DOHH2 (cell line): ENCODE measurements at regions not wholly inside any gene's neighbourhood (a gene's known extent, or its start where the extent isn't known, plus 50 kb on each side); places are given as distances from the start of the nearest gene placed in this dataset.

ENCODE experiments used
- H3F3A ChIP-seq: fragments of 200-600 bp; sonication (generic), shearing (Covaris generic); 2 replicates; pipeline ENCODE4 v1.6.0; 2016; ENCODE audit warnings: antibody characterized with exemption, mild to moderate bottlenecking; ENCODE audit not compliant: control insufficient read depth, insufficient read depth
- H3K27ac ChIP-seq: fragments of 200-600 bp; sonication (generic); 2 replicates; pipeline ENCODE4 v1.5.1; 2014; ENCODE audit warnings: low read depth, mild to moderate bottlenecking, low read length, moderate library complexity
- H3K27me3 ChIP-seq: fragments of 200-600 bp; sonication (generic); 2 replicates; pipeline ENCODE4 v1.6.1; 2014; ENCODE audit warnings: mild to moderate bottlenecking, low read length, mixed read lengths; ENCODE audit not compliant: control insufficient read depth
- H3K36me3 ChIP-seq: fragments of 200-600 bp; sonication (generic); 2 replicates; pipeline ENCODE4 v1.6.1; 2014; ENCODE audit warnings: mild to moderate bottlenecking, low read length, moderate library complexity, mixed read lengths; ENCODE audit not compliant: control insufficient read depth
- H3K4me1 ChIP-seq: fragments of 200-600 bp; sonication (generic); 2 replicates; pipeline ENCODE4 v1.6.1; 2014; ENCODE audit warnings: mild to moderate bottlenecking, low read length, mixed read lengths; ENCODE audit not compliant: control insufficient read depth
- H3K4me2 ChIP-seq: fragments of 200-600 bp; sonication (generic); 2 replicates; pipeline ENCODE4 v1.6.0; 2014; ENCODE audit warnings: mild to moderate bottlenecking, low read length, moderate library complexity
- H3K4me3 ChIP-seq: fragments of 200-600 bp; sonication (generic); 2 replicates; pipeline ENCODE4 v1.5.1; 2014; ENCODE audit warnings: mild to moderate bottlenecking, low read length, mixed read lengths
- H3K79me2 ChIP-seq: fragments of 200-600 bp; sonication (generic); 2 replicates; pipeline ENCODE4 v1.6.1; 2014; ENCODE audit warnings: mild to moderate bottlenecking, low read length, mixed read lengths; ENCODE audit not compliant: control insufficient read depth
- H3K9me2 ChIP-seq: fragments of 200-600 bp; sonication (generic); replicated peaks from 2 replicates; pipeline ENCODE4 v1.6.1; 2014; ENCODE audit warnings: mild to moderate bottlenecking, low read length, mixed read lengths; ENCODE audit not compliant: control insufficient read depth
- H3K9me3 ChIP-seq: fragments of 200-600 bp; sonication (generic); 2 replicates; pipeline ENCODE4 v1.6.1; 2014; ENCODE audit warnings: antibody characterized with exemption, low read length, mixed read lengths; ENCODE audit not compliant: control insufficient read depth, insufficient read depth
- H4K20me1 ChIP-seq: fragments of 200-600 bp; sonication (generic); 2 replicates; pipeline ENCODE4 v1.6.0; 2014; ENCODE audit warnings: low read depth, mild to moderate bottlenecking, antibody characterized with exemption, low read length, moderate library complexity; ENCODE audit not compliant: control insufficient read depth, insufficient read depth
- CTCF ChIP-seq: fragments of 200-600 bp; sonication (generic); IDR thresholded peaks from one replicate; pipeline ENCODE4 v1.5.1; 2014; ENCODE audit warnings: antibody characterized with exemption, mild to moderate bottlenecking, low read depth, low read length; ENCODE audit not compliant: poor library complexity, severe bottlenecking
- EZH2phosphoT487 ChIP-seq: fragments of 200-600 bp; sonication (generic); IDR thresholded peaks from 2 replicates; pipeline ENCODE4 v1.6.1; 2017; ENCODE audit warnings: borderline replicate concordance, mild to moderate bottlenecking, antibody characterized with exemption, low read length, moderate library complexity, mixed read lengths

- H3K27ac ChIP-seq = no peak overlapping the region
- H3K9me3 ChIP-seq = peaks cover 17% of the 10 kb centered on the region; the same call in 1 of the 2 replicates
- no peaks in the 10 kb centered on the region for H3K4me1 ChIP-seq
- H3K79me2 ChIP-seq = no peaks in the 10 kb centered on the region
- no peaks in the 10 kb centered on the region for H3K9me2 ChIP-seq
- no peaks in the 10 kb centered on the region for H3K27me3 ChIP-seq
- H3K36me3 ChIP-seq = no peaks in the 10 kb centered on the region
- TF ChIP-seq CTCF (no peak), EZH2phosphoT487 (no peak)
- no peaks in the 10 kb centered on the region for H4K20me1 ChIP-seq
- no peak overlapping the region for H3K4me2 ChIP-seq
- H3F3A ChIP-seq = no peaks in the 10 kb centered on the region
- no peak overlapping the region for H3K4me3 ChIP-seq
Observed at GRCh38 chr5:3329427-3329826, 266.2 kb upstream of the IRX1 start.

- no peaks in the 10 kb centered on the region for H3K4me1 ChIP-seq
- peaks cover 29% of the 10 kb centered on the region for H3K9me3 ChIP-seq
- no peaks in the 10 kb centered on the region for H3K27me3 ChIP-seq
- TF ChIP-seq CTCF = no peak
- no peak for TF ChIP-seq EZH2phosphoT487
- no peaks in the 10 kb centered on the region for H3K79me2 ChIP-seq
- peaks cover 5% of the 10 kb centered on the region; the same call in 1 of the 2 replicates for H3F3A ChIP-seq
- no peak overlapping the region for H3K4me2 ChIP-seq
- no peaks in the 10 kb centered on the region for H4K20me1 ChIP-seq
- H3K9me2 ChIP-seq = no peaks in the 10 kb centered on the region
- no peak overlapping the region for H3K27ac ChIP-seq
- no peaks in the 10 kb centered on the region for H3K36me3 ChIP-seq
- no peak overlapping the region for H3K4me3 ChIP-seq
Observed at GRCh38 chr5:3326841-3327232, 268.8 kb upstream of the IRX1 start.

- H3K4me2 ChIP-seq = no peak overlapping the region
Observed at GRCh38 chr5:3325972-3326840, 269.4 kb upstream of the IRX1 start.

More at GRCh38 chr5:3325972-3326840, 269.4 kb upstream of the IRX1 start:
- Histone ChIP-seq H3K4me1 (no peaks in the 10 kb centered on the region), H3K9me2 (no peaks in the 10 kb centered on the region), H3F3A (peaks cover 5% of the 10 kb centered on the region; the same call in 1 of the 2 replicates), H3K27me3 (no peaks in the 10 kb centered on the region), H3K36me3 (no peaks in the 10 kb centered on the region), H3K4me3 (no peak overlapping the region), H3K27ac (no peak overlapping the region), H3K79me2 (no peaks in the 10 kb centered on the region), H4K20me1 (no peaks in the 10 kb centered on the region), H3K9me3 (peaks cover 30% of the 10 kb centered on the region)
- no peak for TF ChIP-seq EZH2phosphoT487
- TF ChIP-seq CTCF = no peak
